A673 (cell line): ENCODE measurements at regions not wholly inside any gene's neighbourhood (a gene's known extent, or its start where the extent isn't known, plus 50 kb on each side); places are given as distances from the start of the nearest gene placed in this dataset.

Source experiments
- BruUV-seq: library from RNA; stranded (reverse); fragments of 400-500 nt; replicated peaks from 2 replicates; lab custom pipeline; 2021; lab: Mats Ljungman, UMichigan
- CTCF ChIA-PET: fragments of 300-600 bp; sonication (Branson Sonifier 250); formaldehyde crosslinking; loops from one replicate; lab custom pipeline; 2022; ENCODE audit warnings: antibody characterized with exemption; lab: Charles Lee
- POLR2A ChIA-PET: fragments of 300-600 bp; sonication (Branson Sonifier 250); formaldehyde crosslinking; loops from one replicate; lab custom pipeline; 2022; ENCODE audit warnings: antibody characterized with exemption; ENCODE audit not compliant: low non-redundant PET; lab: Charles Lee
- DNase-seq: peaks from one replicate; pipeline ENCODE4 v3.0.0-alpha.2; 2015; ENCODE audit warnings: low spot score
- H3K27ac ChIP-seq: fragments of 200-600 bp; sonication (generic); 2 replicates; pipeline ENCODE4 v1.5.1; 2016; ENCODE audit warnings: mixed run types, low read depth, mild to moderate bottlenecking, mixed read lengths, antibody characterized with exemption, low read length; ENCODE audit not compliant: poor library complexity, severe bottlenecking
- H3K27me3 ChIP-seq: fragments of 200-600 bp; sonication (generic); replicated peaks from 2 replicates; pipeline ENCODE4 v1.6.1; 2017; ENCODE audit warnings: mixed run types, low read depth, mild to moderate bottlenecking, mixed read lengths, antibody characterized with exemption, low read length; ENCODE audit not compliant: insufficient read depth, poor library complexity
- H3K36me3 ChIP-seq: fragments of 200-600 bp; sonication (generic); 2 replicates; pipeline ENCODE4 v1.6.1; 2016; ENCODE audit warnings: mixed run types, mild to moderate bottlenecking, mixed read lengths, antibody characterized with exemption, low read length; ENCODE audit not compliant: insufficient read depth, poor library complexity, severe bottlenecking
- H3K4me1 ChIP-seq: fragments of 200-600 bp; sonication (generic); 2 replicates; pipeline ENCODE4 v1.6.1; 2017; ENCODE audit warnings: mixed run types, mild to moderate bottlenecking, mixed read lengths, antibody characterized with exemption, low read length; ENCODE audit not compliant: insufficient read depth, poor library complexity, severe bottlenecking
- H3K4me3 ChIP-seq: fragments of 200-600 bp; sonication (generic); 2 replicates; pipeline ENCODE4 v1.5.1; 2016; ENCODE audit warnings: low read depth, mixed run types, mild to moderate bottlenecking, mixed read lengths, low read length; ENCODE audit not compliant: poor library complexity, severe bottlenecking
- H3K9me3 ChIP-seq: fragments of 200-600 bp; sonication (generic); 2 replicates; pipeline ENCODE4 v1.6.1; 2016; ENCODE audit warnings: mixed run types, low read depth, mild to moderate bottlenecking, mixed read lengths, antibody characterized with exemption, low read length; ENCODE audit not compliant: poor library complexity, severe bottlenecking
- CTCF ChIP-seq: fragments of 300-800, 200-600 bp; sonication (generic); conservative IDR thresholded peaks from 2 replicates; pipeline ENCODE4 v1.5.1; 2017; ENCODE audit warnings: low read depth, mild to moderate bottlenecking, antibody characterized with exemption, low read length, moderate library complexity, mixed read lengths
- EZH2 ChIP-seq: fragments of 200-600 bp; sonication (generic); IDR thresholded peaks from 2 replicates; pipeline ENCODE4 v1.6.1; 2017; ENCODE audit warnings: borderline replicate concordance, low read depth, mild to moderate bottlenecking, mixed read lengths, antibody characterized with exemption, low read length; ENCODE audit not compliant: poor library complexity, severe bottlenecking
- intact Hi-C: fragments of 100-400 bp; cut with micrococcal nuclease; formaldehyde crosslinking; loops from one replicate; pipeline ENCODE4 v1.10.0; 2022; ENCODE audit not compliant: unreplicated experiment

DNA sequence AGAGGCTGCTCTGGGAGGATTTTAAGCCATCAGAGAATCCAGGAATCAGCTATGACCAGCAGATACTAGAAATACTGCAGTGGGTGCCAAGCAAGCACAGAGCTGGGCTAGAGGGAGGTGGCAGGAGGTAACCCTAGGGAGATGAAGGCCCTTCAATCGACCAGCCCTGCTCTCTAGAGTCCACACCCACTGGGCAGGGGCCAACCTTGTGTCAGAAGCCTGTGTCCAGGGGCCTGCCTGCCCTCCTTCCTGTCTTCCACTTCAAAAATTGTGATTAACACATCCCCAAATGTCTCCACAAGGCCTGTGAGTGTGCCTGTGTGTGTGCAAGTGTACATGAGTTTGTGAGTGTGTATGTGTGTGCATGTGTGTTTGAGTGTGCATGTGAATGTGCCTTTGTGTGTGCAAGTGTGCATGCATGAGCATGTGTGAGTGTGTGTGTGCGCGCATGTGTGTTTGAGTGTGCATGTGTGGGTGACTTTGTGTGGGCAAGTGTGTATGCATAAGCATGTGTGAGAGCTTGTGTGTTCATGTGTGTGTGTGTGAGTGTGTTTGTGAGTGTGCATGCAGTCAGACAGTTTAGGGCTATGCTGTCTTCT, 367.7 kb downstream of the SFMBT2 start:
- peaks cover 3% of the 10 kb centered on the region for H3K4me1 ChIP-seq
- H3K27me3 ChIP-seq = peaks cover 44% of the 10 kb centered on the region
- H3K9me3 ChIP-seq = no peaks in the 10 kb centered on the region
- ChIA-PET POLR2A (interaction anchor here (0.7 kb wide), 1 partner anchor 102 kb away, joined by 3 read pairs; no protein-coding TSS in a partner anchor), CTCF (no interaction called here)
- no peak overlapping the region for H3K27ac ChIP-seq
- no peak overlapping the region for H3K4me3 ChIP-seq
- H3K36me3 ChIP-seq = no peaks in the 10 kb centered on the region
- no peak for DNase-seq
- intact Hi-C loops = no loop called here
- BruUV-seq = no TSS peak
- TF ChIP-seq CTCF = no peak
- no peak for TF ChIP-seq EZH2

GRCh38 chr10:7042419-7043054, 368.3 kb downstream of the SFMBT2 start:
- H3K9me3 ChIP-seq = no peaks in the 10 kb centered on the region
- TF ChIP-seq CTCF (no peak), EZH2 (no peak)
- no TSS peak for BruUV-seq
- POLR2A ChIA-PET = interaction anchor here (0.7 kb wide), 1 partner anchor 103 kb away, joined by 3 read pairs; no protein-coding TSS in a partner anchor
- no peak overlapping the region for H3K27ac ChIP-seq
- H3K4me1 ChIP-seq = peaks cover 6% of the 10 kb centered on the region
- H3K36me3 ChIP-seq = no peaks in the 10 kb centered on the region
- no peak overlapping the region for H3K4me3 ChIP-seq
- H3K27me3 ChIP-seq = peaks cover 44% of the 10 kb centered on the region
- CTCF ChIA-PET = no interaction called here
- intact Hi-C loops = no loop called here
- no peak for DNase-seq

- Histone ChIP-seq H3K4me3 (no peak overlapping the region), H3K9me3 (no peaks in the 10 kb centered on the region), H3K36me3 (no peaks in the 10 kb centered on the region), H3K27ac (no peak overlapping the region), H3K27me3 (peaks cover 44% of the 10 kb centered on the region), H3K4me1 (peaks cover 6% of the 10 kb centered on the region)
- no TSS peak for BruUV-seq
- POLR2A ChIA-PET = no interaction called here
- no peak for DNase-seq
- intact Hi-C loops = no loop called here
- TF ChIP-seq CTCF (no peak), EZH2 (no peak)
- CTCF ChIA-PET = no interaction called here
Measured at GRCh38 chr10:7042000-7042399, 368.8 kb downstream of the SFMBT2 start.
